Loucy (cell line): ENCODE measurements at regions not wholly inside any gene's neighbourhood (a gene's known extent, or its start where the extent isn't known, plus 50 kb on each side); places are given as distances from the start of the nearest gene placed in this dataset.

Source experiments
- EZH2phosphoT487 ChIP-seq: fragments of 200-600 bp; IDR thresholded peaks from 2 replicates; pipeline ENCODE4 v1.6.1; 2018; ENCODE audit warnings: antibody characterized with exemption, mild to moderate bottlenecking, moderate library complexity, borderline replicate concordance
- TF ChIP-seq, protein P1 (sequence below): fragments of 200-600 bp; sonication (generic); conservative IDR thresholded peaks from 2 replicates; pipeline ENCODE4 v1.5.1; 2014; ENCODE audit warnings: mild to moderate bottlenecking, antibody characterized with exemption, low read length

- TF ChIP-seq, protein P1, sequence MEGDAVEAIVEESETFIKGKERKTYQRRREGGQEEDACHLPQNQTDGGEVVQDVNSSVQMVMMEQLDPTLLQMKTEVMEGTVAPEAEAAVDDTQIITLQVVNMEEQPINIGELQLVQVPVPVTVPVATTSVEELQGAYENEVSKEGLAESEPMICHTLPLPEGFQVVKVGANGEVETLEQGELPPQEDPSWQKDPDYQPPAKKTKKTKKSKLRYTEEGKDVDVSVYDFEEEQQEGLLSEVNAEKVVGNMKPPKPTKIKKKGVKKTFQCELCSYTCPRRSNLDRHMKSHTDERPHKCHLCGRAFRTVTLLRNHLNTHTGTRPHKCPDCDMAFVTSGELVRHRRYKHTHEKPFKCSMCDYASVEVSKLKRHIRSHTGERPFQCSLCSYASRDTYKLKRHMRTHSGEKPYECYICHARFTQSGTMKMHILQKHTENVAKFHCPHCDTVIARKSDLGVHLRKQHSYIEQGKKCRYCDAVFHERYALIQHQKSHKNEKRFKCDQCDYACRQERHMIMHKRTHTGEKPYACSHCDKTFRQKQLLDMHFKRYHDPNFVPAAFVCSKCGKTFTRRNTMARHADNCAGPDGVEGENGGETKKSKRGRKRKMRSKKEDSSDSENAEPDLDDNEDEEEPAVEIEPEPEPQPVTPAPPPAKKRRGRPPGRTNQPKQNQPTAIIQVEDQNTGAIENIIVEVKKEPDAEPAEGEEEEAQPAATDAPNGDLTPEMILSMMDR, result no peak
- no peak for TF ChIP-seq EZH2phosphoT487
These were observed 59.0 kb upstream of the DNAH5 start for GRCh38 chr5:14003513-14003912.
